DND-41 (cell line): ENCODE measurements at regions not wholly inside any gene's neighbourhood (a gene's known extent, or its start where the extent isn't known, plus 50 kb on each side); places are given as distances from the start of the nearest gene placed in this dataset.

Experiments used
- ATAC-seq: fragments of 200-7000 bp; cut with Tn5 transposase; 3 replicates; pipeline ENCODE4 v1.9.1; 2021; ENCODE audit warnings: low read depth; ENCODE audit not compliant: insufficient read depth
- DNase-seq: peaks from one replicate; pipeline ENCODE4 v3.0.0-alpha.2; 2020
- H2AFZ ChIP-seq: 2 replicates; pipeline ENCODE4 v1.6.0; 2012; ENCODE audit warnings: low read depth, low read length
- H3K27ac ChIP-seq: 2 replicates; pipeline ENCODE4 v1.5.1; 2012; ENCODE audit warnings: low read length, inconsistent platforms
- H3K27me3 ChIP-seq: fragments of 200-600 bp; sonication (generic); 2 replicates; pipeline ENCODE4 v1.6.0; 2012; ENCODE audit warnings: low read length, mild to moderate bottlenecking, inconsistent platforms; ENCODE audit not compliant: insufficient read depth, poor library complexity
- H3K36me3 ChIP-seq: 2 replicates; pipeline ENCODE4 v1.5.1; 2012; ENCODE audit warnings: low read length, inconsistent platforms; ENCODE audit not compliant: insufficient read depth
- H3K4me1 ChIP-seq: 2 replicates; pipeline ENCODE4 v1.5.1; 2012; ENCODE audit warnings: mild to moderate bottlenecking, low read length; ENCODE audit not compliant: insufficient read depth
- H3K4me2 ChIP-seq: 2 replicates; pipeline ENCODE4 v1.6.0; 2012; ENCODE audit warnings: mild to moderate bottlenecking, moderate library complexity, low read length, inconsistent platforms; ENCODE audit not compliant: insufficient read depth
- H3K4me3 ChIP-seq, 2 experiments: fragments of 200-600 bp in 1 of 2; shearing (Covaris generic) in 1 of 2; 2 replicates each; pipeline ENCODE4 v1.5.1; 2012 to 2016; ENCODE audit warnings: inconsistent platforms in 2 of 2, low read length in 2 of 2, mild to moderate bottlenecking in 2 of 2, low read depth in 1 of 2, moderate library complexity in 1 of 2
- H3K79me2 ChIP-seq: 2 replicates; pipeline ENCODE4 v1.6.0; 2012; ENCODE audit warnings: low read length, inconsistent platforms; ENCODE audit not compliant: insufficient read depth
- H3K9ac ChIP-seq: 2 replicates; pipeline ENCODE4 v1.6.0; 2012; ENCODE audit warnings: low read depth, mild to moderate bottlenecking, inconsistent platforms, low read length, moderate library complexity
- H3K9me3 ChIP-seq: 2 replicates; pipeline ENCODE4 v1.5.1; 2012; ENCODE audit warnings: low read length, moderate library complexity, mild to moderate bottlenecking, inconsistent platforms; ENCODE audit not compliant: insufficient read depth, severe bottlenecking
- H4K20me1 ChIP-seq: 2 replicates; pipeline ENCODE4 v1.6.0; 2012; ENCODE audit warnings: low read length; ENCODE audit not compliant: insufficient read depth
- EZH2 ChIP-seq: IDR thresholded peaks from 3 replicates; pipeline ENCODE4 v1.6.1; 2012; ENCODE audit warnings: borderline replicate concordance, low read depth, mild to moderate bottlenecking, moderate library complexity, low read length, inconsistent platforms; ENCODE audit not compliant: severe bottlenecking
- TF ChIP-seq, protein P1 (sequence below): IDR thresholded peaks from 2 replicates; pipeline ENCODE4 v1.5.1; 2012; ENCODE audit warnings: borderline replicate concordance, low read length, moderate library complexity, mild to moderate bottlenecking; ENCODE audit not compliant: poor library complexity, severe bottlenecking; ENCODE audit errors: extremely low read depth

DNA sequence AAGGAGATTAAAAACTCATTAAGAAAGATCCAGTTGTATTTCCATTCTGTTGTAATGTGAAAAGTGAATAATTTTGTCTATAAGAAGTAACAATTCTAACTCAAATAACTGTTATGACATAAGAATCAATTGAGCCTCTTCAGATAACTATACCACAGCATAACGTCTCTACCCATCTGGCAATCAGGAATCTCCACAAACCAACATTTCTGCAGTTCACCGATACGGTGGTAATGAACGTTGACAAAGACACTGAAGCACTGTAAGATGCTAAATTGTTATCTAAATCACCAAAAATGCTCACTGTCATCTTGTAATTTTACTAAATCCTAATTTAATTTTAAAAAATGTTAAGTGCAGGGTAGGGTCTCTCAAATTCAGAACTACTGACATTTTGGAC is 130.9 kb upstream of the USP15 start:
- Histone ChIP-seq H2AFZ (no peak overlapping the region), H3K27me3 (no peaks in the 10 kb centered on the region), H4K20me1 (no peaks in the 10 kb centered on the region), H3K27ac (no peak overlapping the region), H3K36me3 (no peaks in the 10 kb centered on the region), H3K9ac (no peak overlapping the region), H3K4me2 (no peak overlapping the region), H3K4me3 (no peak overlapping the region), H3K4me1 (no peaks in the 10 kb centered on the region), H3K79me2 (no peaks in the 10 kb centered on the region), H3K9me3 (no peaks in the 10 kb centered on the region)
- ATAC-seq (no peak), DNase-seq (no peak)
- no peak for TF ChIP-seq EZH2
- TF ChIP-seq, protein P1, sequence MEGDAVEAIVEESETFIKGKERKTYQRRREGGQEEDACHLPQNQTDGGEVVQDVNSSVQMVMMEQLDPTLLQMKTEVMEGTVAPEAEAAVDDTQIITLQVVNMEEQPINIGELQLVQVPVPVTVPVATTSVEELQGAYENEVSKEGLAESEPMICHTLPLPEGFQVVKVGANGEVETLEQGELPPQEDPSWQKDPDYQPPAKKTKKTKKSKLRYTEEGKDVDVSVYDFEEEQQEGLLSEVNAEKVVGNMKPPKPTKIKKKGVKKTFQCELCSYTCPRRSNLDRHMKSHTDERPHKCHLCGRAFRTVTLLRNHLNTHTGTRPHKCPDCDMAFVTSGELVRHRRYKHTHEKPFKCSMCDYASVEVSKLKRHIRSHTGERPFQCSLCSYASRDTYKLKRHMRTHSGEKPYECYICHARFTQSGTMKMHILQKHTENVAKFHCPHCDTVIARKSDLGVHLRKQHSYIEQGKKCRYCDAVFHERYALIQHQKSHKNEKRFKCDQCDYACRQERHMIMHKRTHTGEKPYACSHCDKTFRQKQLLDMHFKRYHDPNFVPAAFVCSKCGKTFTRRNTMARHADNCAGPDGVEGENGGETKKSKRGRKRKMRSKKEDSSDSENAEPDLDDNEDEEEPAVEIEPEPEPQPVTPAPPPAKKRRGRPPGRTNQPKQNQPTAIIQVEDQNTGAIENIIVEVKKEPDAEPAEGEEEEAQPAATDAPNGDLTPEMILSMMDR: no peak

DNA sequence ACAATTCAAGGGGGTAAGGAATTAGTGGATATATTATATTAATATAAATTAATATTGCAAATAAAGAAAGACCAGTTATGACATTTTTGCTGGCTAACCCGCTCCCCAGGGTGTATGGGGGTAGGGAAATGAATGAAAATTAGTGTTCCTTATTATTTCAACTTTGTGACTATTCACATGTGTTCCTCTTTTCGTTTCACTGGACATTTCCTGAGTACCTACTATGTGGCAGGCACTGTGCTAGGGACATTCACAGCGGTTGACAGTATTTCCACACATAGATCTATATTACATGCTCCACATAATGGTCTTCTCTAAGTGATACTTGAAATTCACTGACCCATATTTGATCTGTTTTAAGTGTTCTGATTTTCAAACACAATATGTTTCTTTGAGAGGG is 129.8 kb upstream of the USP15 start:
- Histone ChIP-seq H3K27ac (no peak overlapping the region), H3K4me2 (no peak overlapping the region), H3K4me3 (no peak overlapping the region), H3K27me3 (no peaks in the 10 kb centered on the region), H4K20me1 (no peaks in the 10 kb centered on the region), H2AFZ (no peak overlapping the region), H3K36me3 (no peaks in the 10 kb centered on the region), H3K79me2 (no peaks in the 10 kb centered on the region), H3K9ac (no peak overlapping the region), H3K4me1 (no peaks in the 10 kb centered on the region), H3K9me3 (no peaks in the 10 kb centered on the region)
- no peak for TF ChIP-seq EZH2
- TF ChIP-seq, protein P1: no peak
- no peak for ATAC-seq
- no peak for DNase-seq

DNA sequence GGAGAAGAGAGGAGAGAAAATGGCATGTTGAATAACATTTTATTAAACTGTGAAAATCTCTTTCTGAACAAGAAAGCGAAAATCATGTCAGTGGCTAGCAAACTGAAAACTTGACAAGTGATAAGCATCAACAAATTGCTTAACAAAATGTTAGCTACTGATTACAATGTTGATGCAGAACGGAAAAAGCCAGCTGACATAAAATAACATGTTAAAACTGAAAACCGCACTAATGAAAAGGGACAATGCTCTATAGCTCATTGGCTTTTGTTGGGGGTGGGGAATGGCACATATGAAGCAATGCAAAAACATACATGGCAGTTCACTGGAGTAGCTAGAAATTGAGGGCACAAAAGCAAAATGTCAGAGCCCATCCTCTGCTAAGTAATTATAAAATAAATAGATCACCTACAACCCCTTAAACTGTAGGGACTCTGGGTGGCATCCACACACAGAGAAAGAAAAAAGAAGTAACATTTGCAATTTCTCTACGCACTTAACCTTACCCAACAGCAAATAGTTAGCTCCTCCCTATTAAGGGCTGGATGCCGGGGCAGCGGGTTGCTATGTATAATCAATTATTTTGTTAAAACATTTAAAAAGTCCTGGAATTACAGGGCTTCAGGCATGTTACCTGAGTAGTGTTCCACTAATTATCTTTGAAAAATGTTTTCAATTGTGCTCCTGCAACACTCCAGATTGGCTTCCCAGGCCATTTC is 129.2 kb upstream of the USP15 start:
- DNase-seq (no peak), ATAC-seq (no peak)
- Histone ChIP-seq H3K4me3 (no peak overlapping the region), H2AFZ (no peak overlapping the region), H4K20me1 (no peaks in the 10 kb centered on the region), H3K9me3 (no peaks in the 10 kb centered on the region), H3K4me2 (no peak overlapping the region), H3K27me3 (no peaks in the 10 kb centered on the region), H3K4me1 (no peaks in the 10 kb centered on the region), H3K9ac (no peak overlapping the region), H3K27ac (no peak overlapping the region), H3K36me3 (no peaks in the 10 kb centered on the region), H3K79me2 (no peaks in the 10 kb centered on the region)
- TF ChIP-seq, protein P1: no peak
- no peak for TF ChIP-seq EZH2

DNA sequence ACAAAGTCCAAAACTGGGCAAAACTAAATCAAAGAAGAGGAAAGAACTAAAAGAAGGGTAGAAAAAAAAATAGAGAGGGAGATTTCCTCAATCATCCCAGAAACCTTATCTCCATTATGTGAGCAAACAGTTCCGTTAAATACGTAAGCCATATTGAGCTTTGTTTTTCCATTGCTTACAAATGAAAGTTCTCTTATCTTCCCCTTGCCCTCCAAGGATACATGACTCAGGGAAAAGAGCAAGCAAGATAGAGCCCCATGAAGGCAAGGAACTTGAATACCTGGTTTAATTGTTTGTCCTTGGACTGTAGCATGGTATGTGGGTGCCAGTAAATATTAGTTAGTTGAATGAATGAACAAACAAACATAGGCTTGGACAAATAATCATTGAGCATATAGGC is 126.8 kb upstream of the USP15 start:
- no peak overlapping the region for H3K9ac ChIP-seq
- ATAC-seq: no peak
- H3K79me2 ChIP-seq: no peaks in the 10 kb centered on the region
- no peak for TF ChIP-seq EZH2
- TF ChIP-seq, protein P1: no peak
- no peaks in the 10 kb centered on the region for H4K20me1 ChIP-seq
- H3K27ac ChIP-seq: no peak overlapping the region
- H3K27me3 ChIP-seq: no peaks in the 10 kb centered on the region
- no peaks in the 10 kb centered on the region for H3K4me1 ChIP-seq
- H3K4me3 ChIP-seq: no peak overlapping the region
- H3K36me3 ChIP-seq: no peaks in the 10 kb centered on the region
- no peak overlapping the region for H2AFZ ChIP-seq
- DNase-seq: no peak
- H3K4me2 ChIP-seq: no peak overlapping the region
- no peaks in the 10 kb centered on the region for H3K9me3 ChIP-seq
